GM12878 (cell line): ENCODE measurements at regions not wholly inside any gene's neighbourhood (a gene's known extent, or its start where the extent isn't known, plus 50 kb on each side); places are given as distances from the start of the nearest gene placed in this dataset.

Experiments used
- CBFB ChIP-seq: IDR thresholded peaks from 2 replicates; pipeline ENCODE4 v1.6.1; 2016; ENCODE audit warnings: antibody characterized with exemption, low read depth
- EP300 ChIP-seq, 2 experiments: fragments of 150-350 bp in 1 of 2; IDR thresholded peaks; 2 replicates each; pipeline ENCODE4 v1.6.1; 2011 to 2012; ENCODE audit warnings: low read depth in 2 of 2, low read length in 2 of 2, borderline replicate concordance in 1 of 2, improper control_type of control experiment in 1 of 2, inconsistent platforms in 1 of 2; ENCODE audit not compliant: control insufficient read depth in 1 of 2
- ESRRA ChIP-seq: IDR thresholded peaks from 2 replicates; pipeline ENCODE4 v1.6.1; 2012; ENCODE audit warnings: mild to moderate bottlenecking, low read length, improper control_type of control experiment
- EZH2 ChIP-seq: IDR thresholded peaks from 2 replicates; pipeline ENCODE4 v1.6.1; 2012; ENCODE audit warnings: low read depth, mild to moderate bottlenecking, control low read depth, inconsistent platforms, low read length, borderline replicate concordance; ENCODE audit not compliant: control insufficient read depth
- FOXM1 ChIP-seq: IDR thresholded peaks from 2 replicates; pipeline ENCODE4 v1.6.1; 2012; ENCODE audit warnings: low read depth, mild to moderate bottlenecking, inconsistent platforms, low read length, moderate library complexity
- MXI1 ChIP-seq: fragments of 150-350 bp; IDR thresholded peaks from 2 replicates; pipeline ENCODE4 v1.6.1; 2011; ENCODE audit warnings: low read depth, mild to moderate bottlenecking, inconsistent platforms, low read length, improper control_type of control experiment
- PAX8 ChIP-seq: fragments of 450-650 bp; IDR thresholded peaks from 2 replicates; pipeline ENCODE4 v1.6.1; 2017; ENCODE audit warnings: mild to moderate bottlenecking, moderate library complexity
- POLR2A ChIP-seq: IDR thresholded peaks from 2 replicates; pipeline ENCODE4 v1.6.1; 2011; ENCODE audit warnings: low read depth, mild to moderate bottlenecking, low read length
- RAD21 ChIP-seq: IDR thresholded peaks from 2 replicates; pipeline ENCODE4 v1.6.1; 2011; ENCODE audit warnings: mild to moderate bottlenecking, low read depth, low read length, moderate library complexity; ENCODE audit not compliant: insufficient read depth
- YBX1 ChIP-seq: fragments of 450-650 bp; IDR thresholded peaks from 2 replicates; pipeline ENCODE4 v1.6.1; 2016; ENCODE audit warnings: antibody characterized with exemption
- ZNF24 ChIP-seq: fragments of 450-650 bp; IDR thresholded peaks from 2 replicates; pipeline ENCODE4 v1.6.1; 2017; ENCODE audit warnings: antibody characterized with exemption, mild to moderate bottlenecking
- TF ChIP-seq, protein P1 (sequence below), 3 experiments: IDR thresholded peaks in 2 of 3; conservative IDR thresholded peaks in 1 of 3; 2 replicates each; pipeline ENCODE4 v1.5.1; 2011; ENCODE audit warnings: low read depth in 3 of 3, low read length in 3 of 3, mild to moderate bottlenecking in 3 of 3, control low read depth in 2 of 3, moderate library complexity in 2 of 3, inconsistent platforms in 1 of 3, mixed read lengths in 1 of 3; ENCODE audit not compliant: control insufficient read depth in 2 of 3, insufficient read depth in 1 of 3; ENCODE audit errors: extremely low read depth in 1 of 3
- TF ChIP-seq, protein P2 (sequence below): fragments of 150-350 bp; IDR thresholded peaks from 2 replicates; pipeline ENCODE4 v1.6.1; 2016; ENCODE audit warnings: low read depth, low read length
- TF ChIP-seq, protein P3 (sequence below): IDR thresholded peaks from 2 replicates; pipeline ENCODE4 v1.6.1; 2011; ENCODE audit warnings: low read depth, low read length, improper control_type of control experiment, borderline replicate concordance

DNA sequence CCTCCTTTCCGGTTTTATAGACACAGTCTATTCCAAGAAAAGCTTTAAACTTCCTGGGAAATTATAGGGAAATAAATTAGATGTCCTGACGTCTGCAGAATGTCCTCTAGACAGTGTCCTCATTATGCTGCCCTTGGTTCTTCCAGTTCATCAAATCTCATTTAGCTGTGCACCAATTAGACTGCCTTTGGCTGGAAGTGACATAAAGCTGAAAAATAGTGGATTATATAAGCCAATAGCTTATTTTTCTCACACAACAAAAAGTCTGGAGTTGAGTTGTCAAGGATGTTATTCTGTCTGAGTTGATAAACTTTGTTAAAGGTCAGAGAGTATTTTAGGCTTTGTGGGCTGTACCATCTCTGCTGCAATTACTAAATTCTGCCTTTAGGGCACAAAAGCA lies 314.8 kb upstream of the TMTC4 start:
- TF ChIP-seq, protein P1, sequence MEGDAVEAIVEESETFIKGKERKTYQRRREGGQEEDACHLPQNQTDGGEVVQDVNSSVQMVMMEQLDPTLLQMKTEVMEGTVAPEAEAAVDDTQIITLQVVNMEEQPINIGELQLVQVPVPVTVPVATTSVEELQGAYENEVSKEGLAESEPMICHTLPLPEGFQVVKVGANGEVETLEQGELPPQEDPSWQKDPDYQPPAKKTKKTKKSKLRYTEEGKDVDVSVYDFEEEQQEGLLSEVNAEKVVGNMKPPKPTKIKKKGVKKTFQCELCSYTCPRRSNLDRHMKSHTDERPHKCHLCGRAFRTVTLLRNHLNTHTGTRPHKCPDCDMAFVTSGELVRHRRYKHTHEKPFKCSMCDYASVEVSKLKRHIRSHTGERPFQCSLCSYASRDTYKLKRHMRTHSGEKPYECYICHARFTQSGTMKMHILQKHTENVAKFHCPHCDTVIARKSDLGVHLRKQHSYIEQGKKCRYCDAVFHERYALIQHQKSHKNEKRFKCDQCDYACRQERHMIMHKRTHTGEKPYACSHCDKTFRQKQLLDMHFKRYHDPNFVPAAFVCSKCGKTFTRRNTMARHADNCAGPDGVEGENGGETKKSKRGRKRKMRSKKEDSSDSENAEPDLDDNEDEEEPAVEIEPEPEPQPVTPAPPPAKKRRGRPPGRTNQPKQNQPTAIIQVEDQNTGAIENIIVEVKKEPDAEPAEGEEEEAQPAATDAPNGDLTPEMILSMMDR (IDR thresholded peaks at IDR 0.05 in 2 of 3, conservative IDR thresholded peaks at IDR 0.05 in 1 of 3; ENCODE audit: control insufficient read depth in 2 of 3, extremely low read depth in 1 of 3, insufficient read depth in 1 of 3, low read depth in 3 of 3, low read length in 3 of 3): no peak
- TF ChIP-seq MXI1 (no peak), RAD21 (no peak), EZH2 (no peak), ESRRA (no peak), ZNF24 (no peak), PAX8 (no peak), POLR2A (no peak), CBFB (no peak), FOXM1 (no peak), YBX1 (no peak), EP300 (IDR thresholded peaks at IDR 0.05; ENCODE audit: borderline replicate concordance in 1 of 2, control insufficient read depth in 1 of 2, low read depth in 2 of 2, low read length in 2 of 2) (no peak)
- TF ChIP-seq, protein P2, sequence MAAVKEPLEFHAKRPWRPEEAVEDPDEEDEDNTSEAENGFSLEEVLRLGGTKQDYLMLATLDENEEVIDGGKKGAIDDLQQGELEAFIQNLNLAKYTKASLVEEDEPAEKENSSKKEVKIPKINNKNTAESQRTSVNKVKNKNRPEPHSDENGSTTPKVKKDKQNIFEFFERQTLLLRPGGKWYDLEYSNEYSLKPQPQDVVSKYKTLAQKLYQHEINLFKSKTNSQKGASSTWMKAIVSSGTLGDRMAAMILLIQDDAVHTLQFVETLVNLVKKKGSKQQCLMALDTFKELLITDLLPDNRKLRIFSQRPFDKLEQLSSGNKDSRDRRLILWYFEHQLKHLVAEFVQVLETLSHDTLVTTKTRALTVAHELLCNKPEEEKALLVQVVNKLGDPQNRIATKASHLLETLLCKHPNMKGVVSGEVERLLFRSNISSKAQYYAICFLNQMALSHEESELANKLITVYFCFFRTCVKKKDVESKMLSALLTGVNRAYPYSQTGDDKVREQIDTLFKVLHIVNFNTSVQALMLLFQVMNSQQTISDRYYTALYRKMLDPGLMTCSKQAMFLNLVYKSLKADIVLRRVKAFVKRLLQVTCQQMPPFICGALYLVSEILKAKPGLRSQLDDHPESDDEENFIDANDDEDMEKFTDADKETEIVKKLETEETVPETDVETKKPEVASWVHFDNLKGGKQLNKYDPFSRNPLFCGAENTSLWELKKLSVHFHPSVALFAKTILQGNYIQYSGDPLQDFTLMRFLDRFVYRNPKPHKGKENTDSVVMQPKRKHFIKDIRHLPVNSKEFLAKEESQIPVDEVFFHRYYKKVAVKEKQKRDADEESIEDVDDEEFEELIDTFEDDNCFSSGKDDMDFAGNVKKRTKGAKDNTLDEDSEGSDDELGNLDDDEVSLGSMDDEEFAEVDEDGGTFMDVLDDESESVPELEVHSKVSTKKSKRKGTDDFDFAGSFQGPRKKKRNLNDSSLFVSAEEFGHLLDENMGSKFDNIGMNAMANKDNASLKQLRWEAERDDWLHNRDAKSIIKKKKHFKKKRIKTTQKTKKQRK: no peak
- TF ChIP-seq, protein P3, sequence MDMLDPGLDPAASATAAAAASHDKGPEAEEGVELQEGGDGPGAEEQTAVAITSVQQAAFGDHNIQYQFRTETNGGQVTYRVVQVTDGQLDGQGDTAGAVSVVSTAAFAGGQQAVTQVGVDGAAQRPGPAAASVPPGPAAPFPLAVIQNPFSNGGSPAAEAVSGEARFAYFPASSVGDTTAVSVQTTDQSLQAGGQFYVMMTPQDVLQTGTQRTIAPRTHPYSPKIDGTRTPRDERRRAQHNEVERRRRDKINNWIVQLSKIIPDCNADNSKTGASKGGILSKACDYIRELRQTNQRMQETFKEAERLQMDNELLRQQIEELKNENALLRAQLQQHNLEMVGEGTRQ: no peak
